HG03520 (cell line): ENCODE measurements at regions not wholly inside any gene's neighbourhood (a gene's known extent, or its start where the extent isn't known, plus 50 kb on each side); places are given as distances from the start of the nearest gene placed in this dataset.
"Not testable (repeated sequence)": the region's sequence is repeated elsewhere in the genome, so short reads cannot be mapped to it uniquely, and the experiment has no call there.

Source experiments
- ATAC-seq: cut with Tn5 transposase; IDR thresholded peaks from one replicate; pipeline ENCODE4 v1.9.1; 2021; ENCODE audit warnings: mild to moderate bottlenecking, moderate library complexity; ENCODE audit not compliant: unreplicated experiment

- no peak for ATAC-seq
Measured at GRCh38 chr16:13793841-13794409, 126.0 kb upstream of the ERCC4 start.

GRCh38 chr16:13795131-13795530, 124.8 kb upstream of the ERCC4 start:
- no peak for ATAC-seq

GRCh38 chr16:13797718-13798117, 122.2 kb upstream of the ERCC4 start:
- no peak for ATAC-seq

GRCh38 chr16:13798211-13798610, 121.7 kb upstream of the ERCC4 start:
- ATAC-seq: no peak

GRCh38 chr16:13803974-13804373, 116.0 kb upstream of the ERCC4 start:
- no peak for ATAC-seq

- ATAC-seq: no peak
Measured at GRCh38 chr16:13805951-13806350, 114.0 kb upstream of the ERCC4 start.

- ATAC-seq: no peak
Measured at GRCh38 chr16:13806671-13807070, 113.3 kb upstream of the ERCC4 start.

GRCh38 chr16:13808102-13808501, 111.9 kb upstream of the ERCC4 start:
- no peak for ATAC-seq

GRCh38 chr16:13809765-13810164, 110.2 kb upstream of the ERCC4 start:
- no peak for ATAC-seq

- no peak for ATAC-seq
Measured at GRCh38 chr16:13811834-13812233, 108.1 kb upstream of the ERCC4 start.

GRCh38 chr16:13816701-13817100, 103.3 kb upstream of the ERCC4 start:
- ATAC-seq: no peak

- no peak for ATAC-seq
Measured at GRCh38 chr16:13823501-13823900, 96.5 kb upstream of the ERCC4 start.

- no peak for ATAC-seq
Measured at GRCh38 chr16:13829697-13830299, 90.2 kb upstream of the ERCC4 start.

GRCh38 chr16:13833515-13833914, 86.4 kb upstream of the ERCC4 start:
- ATAC-seq: no peak

- no peak for ATAC-seq
Measured at GRCh38 chr16:13835387-13835786, 84.6 kb upstream of the ERCC4 start.

- no peak for ATAC-seq
Measured at GRCh38 chr16:13835935-13836730, 83.8 kb upstream of the ERCC4 start.

GRCh38 chr16:13838401-13839190, 81.4 kb upstream of the ERCC4 start:
- ATAC-seq: no peak

- ATAC-seq: no peak
Measured at GRCh38 chr16:13839577-13839976, 80.4 kb upstream of the ERCC4 start.

GRCh38 chr16:13845232-13845631, 74.7 kb upstream of the ERCC4 start:
- ATAC-seq: no peak

- no peak for ATAC-seq
Measured at GRCh38 chr16:13848795-13849194, 71.2 kb upstream of the ERCC4 start.

GRCh38 chr16:13850173-13850572, 69.8 kb upstream of the ERCC4 start:
- not testable (repeated sequence) for ATAC-seq
